ENCODE measurements at regions not wholly inside any gene's neighbourhood (a gene's known extent, or its start where the extent isn't known, plus 50 kb on each side); places are given as distances from the start of the nearest gene placed in this dataset.

DNA sequence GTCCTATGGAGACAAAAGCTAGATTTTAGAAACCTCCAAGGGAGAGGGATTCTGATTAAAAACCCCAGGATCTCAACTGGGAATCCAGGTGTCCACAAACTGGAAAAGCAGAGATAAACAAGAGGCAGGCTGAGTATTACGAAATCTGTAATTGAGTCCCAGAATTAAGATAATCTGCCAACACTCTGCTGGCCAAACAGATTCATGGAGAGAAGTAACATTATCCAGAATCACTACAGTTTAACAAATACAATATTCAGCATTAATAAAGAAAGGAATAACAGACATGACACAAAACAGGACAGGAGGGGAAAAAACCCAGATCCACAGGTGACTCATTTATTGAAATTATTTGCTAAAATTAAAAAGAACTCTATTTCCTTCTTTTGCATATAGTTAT lies 227.2 kb upstream of the NANOGP8 start:
- no peaks in the 10 kb centered on the region for H3K36me3 ChIP-seq (ENCODE audit: low read length)
- no peaks in the 10 kb centered on the region for H3K9me3 ChIP-seq (ENCODE audit: insufficient read depth, low read length)
- H3K9me2 ChIP-seq (replicated peaks; ENCODE audit: insufficient read depth, low read length) = no peaks in the 10 kb centered on the region
- H3K79me2 ChIP-seq (ENCODE audit: insufficient read depth, low read length) = no peaks in the 10 kb centered on the region
- H3K4me2 ChIP-seq (ENCODE audit: low read depth, low read length, poor library complexity, severe bottlenecking) = no peak overlapping the region
- H3K4me3 ChIP-seq (ENCODE audit: insufficient read depth, low read length, poor library complexity, severe bottlenecking) = no peak overlapping the region
- TF ChIP-seq, protein P1, sequence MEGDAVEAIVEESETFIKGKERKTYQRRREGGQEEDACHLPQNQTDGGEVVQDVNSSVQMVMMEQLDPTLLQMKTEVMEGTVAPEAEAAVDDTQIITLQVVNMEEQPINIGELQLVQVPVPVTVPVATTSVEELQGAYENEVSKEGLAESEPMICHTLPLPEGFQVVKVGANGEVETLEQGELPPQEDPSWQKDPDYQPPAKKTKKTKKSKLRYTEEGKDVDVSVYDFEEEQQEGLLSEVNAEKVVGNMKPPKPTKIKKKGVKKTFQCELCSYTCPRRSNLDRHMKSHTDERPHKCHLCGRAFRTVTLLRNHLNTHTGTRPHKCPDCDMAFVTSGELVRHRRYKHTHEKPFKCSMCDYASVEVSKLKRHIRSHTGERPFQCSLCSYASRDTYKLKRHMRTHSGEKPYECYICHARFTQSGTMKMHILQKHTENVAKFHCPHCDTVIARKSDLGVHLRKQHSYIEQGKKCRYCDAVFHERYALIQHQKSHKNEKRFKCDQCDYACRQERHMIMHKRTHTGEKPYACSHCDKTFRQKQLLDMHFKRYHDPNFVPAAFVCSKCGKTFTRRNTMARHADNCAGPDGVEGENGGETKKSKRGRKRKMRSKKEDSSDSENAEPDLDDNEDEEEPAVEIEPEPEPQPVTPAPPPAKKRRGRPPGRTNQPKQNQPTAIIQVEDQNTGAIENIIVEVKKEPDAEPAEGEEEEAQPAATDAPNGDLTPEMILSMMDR (IDR thresholded peaks at IDR 0.05; ENCODE audit: insufficient read depth, low read length, poor library complexity, severe bottlenecking) = no peak
- no peak for TF ChIP-seq EZH2phosphoT487 (conservative IDR thresholded peaks at IDR 0.05; ENCODE audit: low read length)
- no peak overlapping the region for H3K9ac ChIP-seq (ENCODE audit: low read length)
- H3K27ac ChIP-seq (ENCODE audit: low read depth, low read length) = no peak overlapping the region
- no peaks in the 10 kb centered on the region for H3K27me3 ChIP-seq (ENCODE audit: low read length)
- no peaks in the 10 kb centered on the region for H3F3A ChIP-seq (ENCODE audit: insufficient read depth)
- no peaks in the 10 kb centered on the region for H4K20me1 ChIP-seq (ENCODE audit: low read depth, low read length)
- no peak overlapping the region for H2AFZ ChIP-seq (ENCODE audit: low read depth, low read length, severe bottlenecking)

DNA sequence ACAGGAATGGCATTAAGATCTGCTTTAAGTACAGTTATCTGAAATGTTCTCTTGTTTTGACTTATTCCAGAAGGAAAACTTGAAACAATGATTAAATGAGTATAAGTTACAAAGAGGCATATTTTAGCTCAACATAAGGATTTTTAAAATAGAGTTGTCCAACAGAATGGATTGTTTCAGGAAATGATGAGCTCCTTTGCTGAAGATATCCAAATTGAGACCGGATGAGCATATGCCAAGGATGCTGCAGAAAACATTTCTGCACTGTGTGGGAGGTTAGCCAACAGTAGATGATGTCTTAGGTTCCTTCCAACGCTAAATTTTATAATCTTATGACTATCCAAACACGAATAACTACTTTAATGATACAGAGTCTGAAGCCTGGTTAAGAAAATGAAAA lies 226.5 kb upstream of the NANOGP8 start:
- Histone ChIP-seq H3K27me3 (ENCODE audit: low read length) (no peaks in the 10 kb centered on the region), H3K27ac (ENCODE audit: low read depth, low read length) (no peak overlapping the region), H3K36me3 (ENCODE audit: low read length) (no peaks in the 10 kb centered on the region), H3K9ac (ENCODE audit: low read length) (no peak overlapping the region), H3K4me2 (ENCODE audit: low read depth, low read length, poor library complexity, severe bottlenecking) (no peak overlapping the region), H4K20me1 (ENCODE audit: low read depth, low read length) (no peaks in the 10 kb centered on the region), H2AFZ (ENCODE audit: low read depth, low read length, severe bottlenecking) (no peak overlapping the region), H3K9me3 (ENCODE audit: insufficient read depth, low read length) (no peaks in the 10 kb centered on the region), H3K9me2 (replicated peaks; ENCODE audit: insufficient read depth, low read length) (no peaks in the 10 kb centered on the region), H3K79me2 (ENCODE audit: insufficient read depth, low read length) (no peaks in the 10 kb centered on the region), H3K4me3 (ENCODE audit: insufficient read depth, low read length, poor library complexity, severe bottlenecking) (no peak overlapping the region), H3F3A (ENCODE audit: insufficient read depth) (no peaks in the 10 kb centered on the region)
- no peak for TF ChIP-seq EZH2phosphoT487 (conservative IDR thresholded peaks at IDR 0.05; ENCODE audit: low read length)
- TF ChIP-seq, protein P1 (IDR thresholded peaks at IDR 0.05; ENCODE audit: insufficient read depth, low read length, poor library complexity, severe bottlenecking) = no peak

DNA sequence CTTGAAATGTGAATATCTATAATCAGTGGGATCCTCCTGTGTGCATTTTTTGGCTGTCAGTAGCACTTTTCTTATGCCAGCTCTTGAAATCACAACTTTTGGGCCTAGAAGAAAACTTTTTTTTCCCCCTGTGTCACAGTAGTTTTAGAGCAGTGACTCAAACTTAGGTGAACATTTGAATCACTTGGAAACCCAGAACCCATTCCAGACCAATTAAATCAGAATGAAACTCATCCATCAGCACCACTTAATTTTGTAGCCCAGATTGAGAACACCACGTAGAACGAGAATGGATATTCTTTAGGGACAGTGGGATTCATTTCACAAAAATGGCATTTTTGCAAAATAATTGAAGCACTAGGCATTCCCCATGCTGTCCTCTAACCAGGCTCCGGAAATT lies 224.8 kb upstream of the NANOGP8 start:
- H3K9me3 ChIP-seq (ENCODE audit: insufficient read depth, low read length) = no peaks in the 10 kb centered on the region
- no peaks in the 10 kb centered on the region for H4K20me1 ChIP-seq (ENCODE audit: low read depth, low read length)
- H3K9ac ChIP-seq (ENCODE audit: low read length) = no peak overlapping the region
- no peak overlapping the region for H3K4me3 ChIP-seq (ENCODE audit: insufficient read depth, low read length, poor library complexity, severe bottlenecking)
- H3K4me2 ChIP-seq (ENCODE audit: low read depth, low read length, poor library complexity, severe bottlenecking) = no peak overlapping the region
- H3K79me2 ChIP-seq (ENCODE audit: insufficient read depth, low read length) = no peaks in the 10 kb centered on the region
- TF ChIP-seq, protein P1 (IDR thresholded peaks at IDR 0.05; ENCODE audit: insufficient read depth, low read length, poor library complexity, severe bottlenecking) = no peak
- TF ChIP-seq EZH2phosphoT487 (conservative IDR thresholded peaks at IDR 0.05; ENCODE audit: low read length) = no peak
- H3K36me3 ChIP-seq (ENCODE audit: low read length) = no peaks in the 10 kb centered on the region
- H3K27me3 ChIP-seq (ENCODE audit: low read length) = no peaks in the 10 kb centered on the region
- no peak overlapping the region for H2AFZ ChIP-seq (ENCODE audit: low read depth, low read length, severe bottlenecking)
- H3K27ac ChIP-seq (ENCODE audit: low read depth, low read length) = no peak overlapping the region
- no peaks in the 10 kb centered on the region for H3K9me2 ChIP-seq (replicated peaks; ENCODE audit: insufficient read depth, low read length)
- no peaks in the 10 kb centered on the region for H3F3A ChIP-seq (ENCODE audit: insufficient read depth)

All from SU-DHL-6 (cell line).